ENCODE measurements at regions not wholly inside any gene's neighbourhood (a gene's known extent, or its start where the extent isn't known, plus 50 kb on each side); places are given as distances from the start of the nearest gene placed in this dataset.
A peak's percentile ranks its signal among the peaks of the same experiment; 100 is the strongest.

GRCh38 chr17:77467521-77467920 lies 326.8 kb downstream of the SEC14L1 start:
- no peak for TF ChIP-seq CTCF (conservative IDR thresholded peaks at IDR 0.05; ENCODE audit: low read depth)
- ChIA-PET POLR2A (ENCODE audit: low non-redundant PET) (no interaction called here), CTCF (interaction anchor here (0.7 kb wide), 1 partner anchor 65 kb away, joined by 4 read pairs; no protein-coding TSS in a partner anchor)
- DNase-seq (ENCODE audit: low spot score), result no peak
- H3K27ac ChIP-seq, result peak overlapping the region; percentile 89

- POLR2A ChIA-PET (ENCODE audit: low non-redundant PET), result no interaction called here
- peak overlapping the region; percentile 89 for H3K27ac ChIP-seq
- no peak for DNase-seq (ENCODE audit: low spot score)
- no peak for TF ChIP-seq CTCF (conservative IDR thresholded peaks at IDR 0.05; ENCODE audit: low read depth)
- CTCF ChIA-PET, result no interaction called here
These were observed 328.1 kb downstream of the SEC14L1 start for GRCh38 chr17:77468897-77469296.

GRCh38 chr17:77470330-77470786 lies 329.6 kb downstream of the SEC14L1 start:
- no peak for DNase-seq (ENCODE audit: low spot score)
- peak overlapping the region; percentile 98 for H3K27ac ChIP-seq
- no peak for TF ChIP-seq CTCF (conservative IDR thresholded peaks at IDR 0.05; ENCODE audit: low read depth)
- ChIA-PET POLR2A (ENCODE audit: low non-redundant PET) (no interaction called here), CTCF (no interaction called here)

- CTCF ChIA-PET, result interaction anchor here (0.7 to 0.8 kb wide), 2 partner anchors 16 to 41 kb away, joined by 3 to 4 read pairs; no protein-coding TSS in a partner anchor
- POLR2A ChIA-PET (ENCODE audit: low non-redundant PET), result no interaction called here
These were observed 330.3 kb downstream of the SEC14L1 start for GRCh38 chr17:77470800-77471733.

GRCh38 chr17:77471984-77472461 lies 331.3 kb downstream of the SEC14L1 start:
- ChIA-PET POLR2A (ENCODE audit: low non-redundant PET) (interaction anchor here (0.5 kb wide), 1 partner anchor 142 kb away, joined by 3 read pairs; no protein-coding TSS in a partner anchor), CTCF (interaction anchor here (0.8 kb wide), 1 partner anchor 42 kb away, joined by 4 read pairs; no protein-coding TSS in a partner anchor)
- peak; percentile 76 for DNase-seq (ENCODE audit: low spot score)
- no peak for TF ChIP-seq CTCF (conservative IDR thresholded peaks at IDR 0.05; ENCODE audit: low read depth)
- peak overlapping the region; percentile 98 for H3K27ac ChIP-seq

More at GRCh38 chr17:77470800-77471733, 330.3 kb downstream of the SEC14L1 start:
- peak overlapping the region; percentile 98 for H3K27ac ChIP-seq
- TF ChIP-seq CTCF (conservative IDR thresholded peaks at IDR 0.05; ENCODE audit: low read depth), result no peak
- no peak for DNase-seq (ENCODE audit: low spot score)

GRCh38 chr17:77472468-77473310 lies 331.9 kb downstream of the SEC14L1 start:
- POLR2A ChIA-PET (ENCODE audit: low non-redundant PET), result interaction anchor here (0.5 kb wide), 1 partner anchor 143 kb away, joined by 3 read pairs; no protein-coding TSS in a partner anchor
- DNase-seq (ENCODE audit: low spot score), result no peak
- peak overlapping the region; percentile 98 for H3K27ac ChIP-seq
- TF ChIP-seq CTCF (conservative IDR thresholded peaks at IDR 0.05; ENCODE audit: low read depth), result no peak
- CTCF ChIA-PET, result no interaction called here
